Transverse colon (tissue), 4 donors: ENCODE measurements at regions not wholly inside any gene's neighbourhood (a gene's known extent, or its start where the extent isn't known, plus 50 kb on each side); places are given as distances from the start of the nearest gene placed in this dataset.

ENCODE experiments used
- CTCF ChIP-seq, 5 experiments: fragments of 200-600 bp in 3 of 5; fragments of 450-650 bp in 2 of 5; sonication (generic) in 3 of 5; IDR thresholded peaks; 1 replicate in 2 of 5; 2 replicates in 3 of 5; pipeline ENCODE4 v1.5.1; 2016 to 2017; ENCODE audit warnings: antibody characterized with exemption in 5 of 5, inconsistent platforms in 3 of 5, mild to moderate bottlenecking in 2 of 5, moderate library complexity in 1 of 5
- EP300 ChIP-seq: sonication (generic); formaldehyde crosslinking; IDR thresholded peaks from one replicate; pipeline ENCODE4 v1.6.1; 2017; ENCODE audit warnings: antibody characterized with exemption, low read depth
- POLR2A ChIP-seq: fragments of 450-650 bp; IDR thresholded peaks from one replicate; pipeline ENCODE4 v1.6.1; 2016; ENCODE audit warnings: antibody characterized with exemption, mild to moderate bottlenecking, moderate library complexity
- POLR2AphosphoS5 ChIP-seq, 3 donors: sonication (generic); formaldehyde crosslinking; IDR thresholded peaks; one replicate each; pipeline ENCODE4 v1.6.1; 2016; ENCODE audit warnings: antibody characterized with exemption in 3 of 3

- TF ChIP-seq POLR2AphosphoS5 (IDR thresholded peaks at IDR 0.05) (no peak), EP300 (no peak), CTCF (IDR thresholded peaks at IDR 0.05) (peak; percentile 71 to 80 (median 78)), POLR2A (no peak)
Measured at GRCh38 chr12:4855121-4855924, 54.4 kb upstream of the KCNA1 start.
